ENCODE measurements at regions not wholly inside any gene's neighbourhood (a gene's known extent, or its start where the extent isn't known, plus 50 kb on each side); places are given as distances from the start of the nearest gene placed in this dataset.
"Not testable (repeated sequence)": the region's sequence is repeated elsewhere in the genome, so short reads cannot be mapped to it uniquely, and the experiment has no call there.

GRCh38 chr12:34305176-34305575 lies 282.9 kb downstream of the ALG10 start:
- no peak for DNase-seq

- no peak for DNase-seq
Observed at GRCh38 chr12:34306133-34306830, 284.0 kb downstream of the ALG10 start.

GRCh38 chr12:34309806-34310804 lies 287.8 kb downstream of the ALG10 start:
- DNase-seq, result not testable (repeated sequence)

- no peak for DNase-seq
Observed at GRCh38 chr12:34311337-34311736, 289.0 kb downstream of the ALG10 start.

GRCh38 chr12:34327671-34328070 lies 305.4 kb downstream of the ALG10 start:
- no peak for DNase-seq

- DNase-seq, result no peak
Observed at GRCh38 chr12:34333337-34333736, 311.0 kb downstream of the ALG10 start.

GRCh38 chr12:34334538-34334937 lies 312.2 kb downstream of the ALG10 start:
- no peak for DNase-seq

GRCh38 chr12:34334953-34335743 lies 312.9 kb downstream of the ALG10 start:
- DNase-seq, result no peak

- no peak for DNase-seq
Observed at GRCh38 chr12:34335819-34336262, 313.5 kb downstream of the ALG10 start.

GRCh38 chr12:34336619-34337465 lies 314.5 kb downstream of the ALG10 start:
- no peak for DNase-seq

- DNase-seq, result no peak
Observed at GRCh38 chr12:34338751-34339150, 316.5 kb downstream of the ALG10 start.

GRCh38 chr12:34339922-34340321 lies 317.6 kb downstream of the ALG10 start:
- DNase-seq, result no peak

- no peak for DNase-seq
Observed at GRCh38 chr12:34340534-34341361, 318.5 kb downstream of the ALG10 start.

GRCh38 chr12:34341362-34341733 lies 319.1 kb downstream of the ALG10 start:
- DNase-seq, result no peak

GRCh38 chr12:34342048-34342447 lies 319.8 kb downstream of the ALG10 start:
- DNase-seq, result no peak

GRCh38 chr12:34343345-34343744 lies 321.0 kb downstream of the ALG10 start:
- DNase-seq, result no peak

GRCh38 chr12:34343766-34344165 lies 321.5 kb downstream of the ALG10 start:
- DNase-seq, result no peak

- no peak for DNase-seq
Observed at GRCh38 chr12:34344851-34345522, 322.7 kb downstream of the ALG10 start.

- no peak for DNase-seq
Observed at GRCh38 chr12:34345801-34346200, 323.5 kb downstream of the ALG10 start.

- no peak for DNase-seq
Observed at GRCh38 chr12:34346372-34347034, 324.2 kb downstream of the ALG10 start.
